GM19238 (cell line): ENCODE measurements at regions not wholly inside any gene's neighbourhood (a gene's known extent, or its start where the extent isn't known, plus 50 kb on each side); places are given as distances from the start of the nearest gene placed in this dataset.
A peak's percentile ranks its signal among the peaks of the same experiment; 100 is the strongest.

Source experiments
- DNase-seq: peaks from one replicate; pipeline ENCODE4 v3.0.0; 2011; ENCODE audit warnings: low spot score; ENCODE audit not compliant: insufficient read length

DNA sequence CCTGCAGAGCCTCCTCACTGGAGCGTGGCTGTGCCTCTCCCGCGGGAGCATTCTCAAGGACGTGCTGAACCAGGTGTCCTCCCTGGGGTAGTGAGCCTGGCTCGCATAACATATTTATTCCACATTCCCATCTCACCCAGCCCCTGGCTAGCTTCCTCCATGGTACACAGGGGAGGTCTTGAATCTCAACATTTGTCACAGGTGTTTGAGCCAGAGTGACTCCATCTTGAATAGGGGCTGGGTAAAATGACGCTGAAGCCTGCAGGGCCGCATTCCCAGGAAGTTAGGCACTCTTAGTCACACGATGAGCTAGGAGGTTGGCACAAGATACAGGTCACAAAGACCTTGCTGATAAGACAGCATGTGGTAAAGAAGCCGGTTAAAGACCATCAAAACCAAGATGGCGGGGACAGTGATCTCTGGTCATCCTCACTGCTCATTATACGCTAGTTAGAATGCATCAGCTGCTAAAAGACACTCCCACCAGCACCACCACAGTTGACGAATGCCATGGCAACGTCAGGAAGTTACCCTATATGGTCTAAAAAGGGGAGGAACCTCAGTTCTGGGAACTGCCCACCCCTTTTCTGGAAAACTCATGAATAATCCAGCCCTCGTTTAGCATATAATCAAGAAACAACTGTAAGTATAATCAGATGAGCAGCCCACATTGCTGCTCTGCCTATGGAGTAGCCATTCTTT, 273.8 kb upstream of the IRX4 start:
- no peak for DNase-seq

DNA sequence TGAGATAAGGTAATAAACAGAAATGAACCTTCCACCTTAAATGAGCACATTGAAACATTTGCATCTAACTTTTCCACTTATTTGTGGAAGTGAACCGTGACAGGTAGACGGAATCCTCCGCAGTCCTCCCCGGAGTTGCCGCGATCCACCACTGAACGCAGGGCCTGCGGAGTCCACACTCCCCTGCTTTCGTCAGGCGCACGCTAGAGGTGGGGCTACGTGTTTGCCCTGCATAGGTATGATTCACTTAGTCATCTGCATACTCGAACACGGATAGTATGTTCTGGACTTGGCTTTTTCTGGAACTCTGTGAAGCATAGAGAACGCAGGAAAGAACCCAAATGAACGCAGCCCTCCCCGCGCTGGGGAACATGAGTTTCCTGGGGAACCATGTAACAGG, 272.8 kb upstream of the IRX4 start:
- DNase-seq: no peak

DNA sequence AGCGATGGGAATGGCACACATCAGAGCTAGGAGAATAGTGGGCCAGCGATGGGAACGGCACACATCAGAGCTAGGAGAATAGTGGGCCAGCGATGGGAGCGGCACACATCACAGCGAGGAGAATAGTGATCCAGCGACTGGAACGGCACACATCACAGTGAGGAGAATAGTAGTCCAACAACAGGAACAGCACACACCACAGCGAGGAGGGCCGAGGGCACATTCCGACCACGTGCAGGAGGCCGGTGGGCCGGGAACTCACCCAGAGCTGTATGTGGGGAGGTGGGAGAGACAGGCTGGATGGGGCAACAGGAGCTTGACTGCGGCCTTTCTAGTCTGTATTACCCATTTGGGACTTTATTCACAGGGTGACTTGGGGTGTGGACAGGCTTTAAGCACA, 271.1 kb upstream of the IRX4 start:
- DNase-seq: no peak

DNA sequence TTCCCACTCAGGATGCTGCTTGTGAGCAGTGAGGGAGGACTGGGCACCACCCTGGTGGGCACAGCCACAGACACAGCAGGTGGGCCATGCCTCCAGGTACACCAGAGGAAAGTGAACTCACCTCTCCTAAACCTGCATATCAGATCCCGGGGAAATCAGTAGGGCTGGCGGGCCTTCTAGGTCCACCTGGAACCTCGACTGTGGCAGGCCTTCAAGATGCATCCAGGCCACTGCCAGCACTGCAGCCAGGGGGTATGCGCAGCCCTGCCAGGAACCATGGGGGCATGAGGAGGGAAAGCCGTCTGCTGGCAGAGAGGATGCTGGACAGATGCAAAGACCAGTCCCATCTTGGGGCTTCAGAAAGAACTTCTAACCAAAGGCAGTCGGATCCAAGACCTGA, 270.6 kb upstream of the IRX4 start:
- no peak for DNase-seq

DNA sequence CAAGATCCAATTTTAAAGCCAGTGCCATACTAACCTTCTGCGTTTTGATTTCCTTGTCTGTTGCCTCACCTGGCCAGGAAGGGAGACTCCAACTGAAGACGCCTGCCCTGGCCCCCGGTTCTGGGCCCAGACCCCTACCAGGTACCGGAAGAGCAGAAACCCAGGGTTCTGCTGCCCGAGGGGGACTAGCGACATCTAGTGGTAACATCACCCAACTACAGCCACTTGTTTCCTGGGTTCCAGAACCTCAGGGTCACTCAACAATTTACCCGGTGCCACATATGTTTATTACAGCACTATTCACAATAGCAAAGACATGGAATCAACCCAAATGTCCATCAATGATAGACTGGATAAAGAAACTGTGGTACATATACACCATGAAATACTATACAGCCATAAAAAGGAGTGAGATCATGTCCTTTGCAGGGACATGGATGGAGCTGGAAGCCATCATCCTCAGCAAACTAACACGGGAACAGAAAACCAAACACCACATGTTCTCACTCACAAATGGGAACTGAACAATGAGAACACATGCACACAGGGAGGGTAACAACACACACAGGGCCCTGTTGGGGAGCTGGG, 268.7 kb upstream of the IRX4 start:
- DNase-seq: peak; percentile 27

DNA sequence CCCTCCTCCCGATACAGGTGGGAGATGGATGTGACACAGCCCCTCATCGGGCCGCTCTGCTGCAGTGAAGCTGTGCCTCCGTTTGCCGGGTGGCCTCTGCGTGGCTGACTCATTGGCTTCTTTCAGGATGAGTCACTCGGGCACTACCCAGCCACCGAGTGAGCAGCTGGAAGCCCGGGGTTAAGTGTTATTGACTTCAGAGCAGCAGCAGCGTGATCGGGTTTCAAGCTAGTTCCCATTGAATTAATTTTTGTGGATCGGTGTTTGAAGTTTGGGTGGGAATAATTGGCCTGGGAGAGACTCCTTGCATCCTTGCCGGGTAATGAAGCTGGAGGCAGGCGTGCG, 266.4 kb upstream of the IRX4 start:
- no peak for DNase-seq

DNA sequence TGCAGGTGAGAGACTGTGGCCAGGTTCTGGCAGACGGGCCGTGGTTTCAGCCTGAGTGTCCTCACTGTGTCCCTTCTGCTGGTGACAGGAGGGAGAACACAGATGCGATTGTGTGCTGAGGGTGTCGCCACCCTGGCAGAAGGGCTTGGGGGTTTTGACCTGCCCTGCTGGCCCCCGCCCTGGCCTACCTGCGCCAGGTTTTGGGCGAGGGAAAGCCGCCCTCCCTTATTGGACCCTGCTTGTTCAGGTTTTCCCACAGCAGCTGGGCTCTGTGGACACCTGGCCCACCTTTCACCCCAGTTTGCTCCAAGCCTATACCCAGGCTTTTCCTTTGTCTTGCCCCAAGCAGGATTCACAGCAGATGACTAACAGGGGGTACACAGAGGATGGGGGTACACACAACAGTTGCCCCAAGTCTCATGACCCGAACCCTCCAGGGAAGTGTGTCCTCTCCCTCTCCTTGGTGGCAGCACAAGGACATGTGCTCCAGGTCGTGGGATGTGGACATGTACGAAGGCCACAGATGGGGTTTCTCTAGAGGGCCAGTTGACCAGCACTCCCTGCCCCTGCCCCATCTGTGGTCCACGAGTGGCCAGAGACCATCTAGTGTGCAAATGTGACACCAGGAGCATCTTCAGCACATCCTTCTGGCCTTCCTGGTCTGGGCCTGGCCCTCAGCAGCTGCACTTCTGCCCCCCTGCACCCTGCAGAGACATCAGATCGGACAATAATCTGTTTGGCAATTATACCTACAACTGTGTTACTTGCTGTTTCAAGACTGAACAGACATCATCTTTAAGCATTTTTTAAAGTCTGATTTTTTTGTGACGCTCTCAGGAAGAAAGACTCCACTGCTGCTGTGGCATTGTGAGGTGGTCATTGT, 265.8 kb upstream of the IRX4 start:
- no peak for DNase-seq

DNA sequence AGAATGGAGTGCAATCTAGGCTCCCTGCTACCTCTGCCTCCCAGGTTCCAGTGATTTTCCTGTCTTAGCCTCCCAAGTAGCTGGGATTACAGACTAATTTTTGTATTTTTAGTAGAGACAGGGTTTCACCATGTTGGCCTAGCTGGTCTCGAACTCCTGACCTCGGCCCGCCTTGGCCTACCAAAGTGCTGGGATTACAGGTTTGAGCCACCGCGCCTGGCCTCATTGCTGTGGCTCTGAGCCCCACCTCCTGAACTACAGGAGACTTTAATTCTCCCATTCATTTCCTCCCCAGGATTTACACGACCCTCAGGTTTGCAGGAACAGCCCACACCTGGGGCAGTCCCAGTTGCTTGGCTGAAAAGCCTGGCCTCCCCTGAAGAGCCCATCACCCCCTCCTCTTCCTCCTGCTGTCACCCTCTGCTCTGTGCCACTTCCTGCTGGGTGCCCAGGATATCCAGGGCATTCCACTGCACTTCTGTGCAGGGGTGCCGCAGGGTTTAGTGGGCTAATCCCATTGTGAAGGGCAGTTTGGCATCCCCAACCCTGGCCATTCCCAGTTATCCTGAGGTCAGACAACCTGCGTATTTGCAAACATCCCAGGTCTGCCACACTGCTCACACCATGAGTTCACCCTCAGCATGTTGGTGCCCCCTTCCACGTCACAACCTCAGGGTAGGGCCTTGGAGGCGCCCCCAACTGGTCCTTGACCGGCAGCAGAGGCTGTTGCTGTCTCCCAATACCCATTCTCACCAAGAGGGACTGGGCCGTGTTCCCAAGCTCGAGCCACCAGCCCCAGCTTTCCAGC, 265.0 kb upstream of the IRX4 start:
- no peak for DNase-seq

DNA sequence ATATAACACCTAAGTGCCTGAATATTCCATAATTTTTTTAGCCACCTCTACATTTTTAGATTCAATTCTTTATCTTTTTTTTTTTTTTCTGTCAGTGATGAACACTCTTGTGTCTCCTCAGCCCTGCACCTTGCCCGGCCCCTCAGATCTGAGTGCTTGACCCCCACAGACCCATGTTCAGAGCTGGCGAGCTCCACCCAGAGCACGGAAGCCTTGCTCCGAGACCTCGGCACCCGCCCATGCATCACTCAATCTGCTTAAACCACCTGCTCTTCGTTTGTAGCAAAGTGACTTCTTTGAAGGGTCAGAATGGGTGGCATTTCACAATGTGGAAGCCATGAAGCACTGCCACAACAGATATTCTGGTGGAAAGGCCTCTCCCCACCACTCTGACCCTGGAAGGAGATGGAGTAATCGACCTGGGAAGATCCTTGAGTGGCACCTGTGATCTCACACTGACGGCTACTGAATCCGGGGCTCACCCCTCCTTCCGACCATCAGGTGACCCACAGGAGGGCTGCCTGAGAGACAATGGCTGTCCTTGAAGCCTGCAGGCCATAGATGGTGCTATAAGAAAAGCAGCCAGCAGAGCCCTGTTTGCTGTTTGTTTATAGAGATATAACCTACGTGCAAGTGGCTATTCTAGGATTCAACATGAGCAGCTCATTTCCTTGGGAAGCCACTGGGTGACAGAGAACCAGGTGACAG, 261.1 kb upstream of the IRX4 start:
- no peak for DNase-seq

DNA sequence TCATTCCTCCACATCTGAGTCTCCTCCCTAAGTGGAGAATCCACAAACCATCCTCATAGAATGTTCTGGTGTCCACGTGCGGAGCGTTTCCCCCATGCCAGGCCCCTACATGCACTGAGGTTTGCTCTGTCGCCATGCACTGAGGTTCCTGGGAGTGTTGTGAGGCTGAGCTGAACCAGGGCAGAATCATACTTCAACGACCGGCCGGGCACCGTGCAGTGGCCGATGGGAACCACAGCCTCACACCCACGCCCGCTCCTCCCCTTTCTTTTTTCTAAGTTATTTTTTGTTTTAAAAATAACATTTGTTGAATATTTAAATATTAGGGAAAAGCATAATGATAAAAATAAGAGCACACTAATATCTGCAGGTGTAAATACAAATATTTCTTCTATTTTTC, 260.4 kb upstream of the IRX4 start:
- no peak for DNase-seq

DNA sequence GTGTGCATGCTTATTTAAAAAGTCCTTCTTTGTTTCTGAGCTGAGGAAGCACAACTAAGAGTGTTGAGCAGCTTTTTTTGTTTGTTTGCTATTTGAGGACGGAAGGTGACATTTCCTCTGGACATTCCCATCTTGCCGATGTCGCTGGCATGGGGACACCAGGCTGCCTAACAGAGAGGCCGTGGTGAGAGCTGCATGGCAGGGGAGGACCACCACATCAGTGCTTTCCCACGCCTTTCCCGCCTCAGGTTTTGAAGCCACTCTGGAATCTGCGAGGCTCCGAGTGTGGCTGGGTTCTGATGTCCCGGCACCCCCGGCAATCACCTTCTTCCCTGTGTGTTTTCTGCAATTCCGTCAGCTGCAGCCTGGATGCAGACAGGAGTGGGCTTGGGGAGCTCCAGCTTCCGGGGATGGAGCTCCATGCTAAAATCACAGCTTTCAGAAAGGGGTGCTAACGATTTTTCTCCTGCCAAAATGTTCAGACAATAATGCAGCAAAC, 259.8 kb upstream of the IRX4 start:
- no peak for DNase-seq

DNA sequence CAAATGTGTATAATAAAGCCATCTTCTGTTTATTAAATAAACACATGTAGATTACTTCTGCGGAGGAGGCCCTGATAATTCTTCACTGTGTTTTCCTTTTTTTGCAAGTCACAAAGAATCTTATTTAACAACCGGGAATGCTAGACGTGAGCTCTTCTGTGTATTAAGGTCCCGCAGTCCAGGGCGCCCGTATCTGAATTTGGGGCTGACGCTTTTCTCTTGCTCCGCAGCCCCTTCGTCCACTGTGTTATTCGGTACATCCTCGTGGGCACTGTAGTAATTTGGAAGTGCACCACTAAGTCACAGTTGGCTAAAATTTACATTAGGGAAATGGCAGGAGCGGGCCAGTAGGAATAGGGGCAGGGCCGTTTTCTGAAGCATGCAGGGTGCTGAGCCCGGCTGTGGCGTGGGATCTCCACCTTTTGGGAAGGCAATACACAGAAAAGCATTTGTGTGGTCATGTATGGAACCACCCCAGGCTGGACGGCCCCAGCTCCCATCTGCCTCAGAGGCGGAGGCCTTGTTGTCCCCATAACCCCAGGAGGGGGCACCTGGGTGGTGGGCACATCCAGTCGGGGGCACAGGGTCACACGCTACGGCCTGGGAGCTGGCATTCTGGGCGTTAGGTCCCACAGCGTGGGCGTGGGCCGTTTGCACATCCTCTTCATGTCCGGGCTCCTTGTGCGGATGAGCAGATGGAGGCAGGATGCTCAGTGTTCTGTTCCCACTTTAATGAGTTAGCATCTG, 258.7 kb upstream of the IRX4 start:
- DNase-seq: no peak

DNA sequence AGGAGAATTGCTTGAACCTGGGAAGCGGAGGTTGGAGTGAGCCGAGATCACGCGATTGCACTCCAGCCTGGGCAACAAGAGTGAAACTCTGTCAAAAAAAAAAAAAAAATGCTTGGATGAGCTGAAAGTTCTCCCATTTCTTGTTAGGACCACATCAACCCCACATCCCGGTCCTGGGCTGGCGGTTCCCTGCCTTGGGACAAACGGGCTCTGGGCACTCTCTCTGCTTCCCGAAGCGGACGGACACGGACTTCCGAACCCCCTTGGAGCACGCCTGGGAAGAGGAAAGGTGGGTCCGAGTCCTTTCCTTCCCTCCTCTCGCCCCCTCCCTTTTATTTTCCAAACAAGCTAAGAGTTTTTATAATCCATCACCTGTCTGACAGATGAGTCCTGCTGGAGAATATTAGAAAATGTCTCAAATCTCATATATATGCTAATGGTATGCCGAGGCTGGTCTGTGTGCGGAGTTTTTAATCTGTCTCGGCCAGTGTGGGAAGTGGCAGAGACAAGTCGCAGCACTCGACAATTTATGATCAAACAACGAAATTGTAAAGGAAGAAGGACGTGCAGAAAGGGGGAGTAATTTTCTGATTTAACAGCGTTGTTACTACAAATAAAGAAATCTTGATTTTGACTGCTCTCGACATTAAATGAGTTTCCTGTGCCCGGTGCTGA, 257.9 kb upstream of the IRX4 start:
- DNase-seq: no peak

DNA sequence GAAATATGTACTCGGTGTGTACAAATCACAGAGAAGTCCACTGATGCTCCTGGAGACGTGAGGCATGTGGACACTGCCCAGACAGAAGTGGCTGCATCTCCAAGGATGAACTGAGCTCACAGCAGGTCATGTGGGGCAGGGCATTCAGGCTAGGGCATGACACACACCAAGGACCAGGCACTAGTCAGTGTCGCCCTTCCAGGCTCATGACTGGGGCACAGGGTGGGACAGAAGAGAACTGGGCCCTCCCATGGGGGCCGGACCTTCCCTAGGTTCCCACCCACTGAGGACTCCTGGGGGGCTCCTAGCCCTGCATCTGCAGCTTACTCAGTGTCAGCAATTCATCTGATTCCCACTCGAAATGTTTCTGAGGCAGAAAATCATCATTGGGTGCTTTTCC, 256.8 kb upstream of the IRX4 start:
- DNase-seq: no peak

DNA sequence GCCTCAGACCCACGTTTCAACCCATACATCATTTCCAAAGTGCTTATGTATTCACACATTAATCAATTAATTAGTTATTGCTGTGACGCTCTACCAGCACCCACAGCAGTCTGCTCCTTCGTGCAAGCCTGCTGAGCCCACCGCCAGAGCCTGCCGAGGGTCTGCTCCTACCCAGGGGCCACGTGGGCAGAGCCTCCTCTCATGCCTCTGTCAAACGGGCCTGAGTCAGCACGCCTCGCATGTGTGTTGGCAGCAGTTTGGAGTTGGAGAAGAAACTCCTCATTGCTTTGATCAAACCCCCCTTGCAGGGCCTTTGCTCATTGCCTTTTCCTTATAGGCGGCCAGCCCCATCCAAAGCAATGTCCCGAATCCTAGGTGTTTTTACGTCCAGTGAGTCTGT, 256.2 kb upstream of the IRX4 start:
- no peak for DNase-seq

DNA sequence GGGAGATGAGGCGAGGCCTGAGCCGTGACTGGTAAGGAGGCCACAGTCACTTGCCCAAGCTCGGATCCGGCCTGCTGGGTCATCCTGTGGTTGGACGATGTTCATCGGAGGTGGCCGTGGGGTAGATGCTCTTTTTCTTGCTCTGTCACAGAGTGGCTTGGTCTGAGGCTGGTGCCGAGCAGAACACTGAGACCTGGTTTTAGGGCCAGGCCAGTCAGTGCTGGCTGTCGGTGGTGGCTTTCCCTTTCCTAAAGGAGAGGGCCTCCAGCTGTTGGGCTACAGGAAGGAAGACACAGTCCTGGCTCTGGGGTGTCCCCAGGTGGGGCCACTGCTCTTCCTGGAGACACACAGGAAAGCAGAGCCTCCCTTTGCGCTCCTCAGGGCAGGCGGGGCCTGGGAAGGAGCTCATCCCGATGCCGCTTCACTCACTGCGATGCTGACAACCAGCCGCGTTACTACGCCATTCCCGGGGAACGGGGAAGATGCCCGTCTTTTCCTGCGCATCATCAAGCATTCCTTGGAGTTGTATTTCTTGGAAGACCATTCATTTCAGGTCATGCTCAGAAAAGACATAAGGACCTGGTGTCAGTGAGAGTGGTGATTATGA, 254.8 kb upstream of the IRX4 start:
- DNase-seq: no peak

DNA sequence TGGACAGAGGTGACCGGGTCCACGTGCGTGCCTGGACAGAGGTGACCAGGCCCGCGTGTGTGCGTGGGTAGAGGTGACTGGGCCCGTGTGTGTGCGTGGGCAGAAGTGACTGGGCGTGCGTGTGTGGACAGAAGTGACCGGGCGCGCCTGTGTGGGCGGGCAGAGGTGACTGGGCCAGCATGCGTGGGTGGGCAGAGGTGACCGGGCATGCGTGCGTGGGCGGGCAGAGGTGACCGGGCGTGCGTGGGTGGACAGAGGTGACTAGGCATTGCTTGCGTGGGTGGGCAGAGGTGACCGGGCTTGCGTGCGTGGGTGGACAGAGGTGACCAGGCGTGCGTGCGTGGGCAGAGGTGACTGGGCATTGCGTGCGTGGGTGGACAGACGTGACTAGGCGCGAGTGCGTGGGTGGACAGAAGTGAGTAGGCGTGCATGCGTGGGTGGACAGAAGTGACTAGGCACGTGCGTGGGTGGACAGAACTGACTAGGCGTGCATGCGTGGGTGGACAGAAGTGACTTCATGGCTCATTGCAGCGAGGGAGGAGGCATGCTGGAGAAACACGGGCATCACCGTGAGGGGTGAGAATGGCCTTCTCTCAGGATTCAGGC, 254.1 kb upstream of the IRX4 start:
- DNase-seq: no peak

DNA sequence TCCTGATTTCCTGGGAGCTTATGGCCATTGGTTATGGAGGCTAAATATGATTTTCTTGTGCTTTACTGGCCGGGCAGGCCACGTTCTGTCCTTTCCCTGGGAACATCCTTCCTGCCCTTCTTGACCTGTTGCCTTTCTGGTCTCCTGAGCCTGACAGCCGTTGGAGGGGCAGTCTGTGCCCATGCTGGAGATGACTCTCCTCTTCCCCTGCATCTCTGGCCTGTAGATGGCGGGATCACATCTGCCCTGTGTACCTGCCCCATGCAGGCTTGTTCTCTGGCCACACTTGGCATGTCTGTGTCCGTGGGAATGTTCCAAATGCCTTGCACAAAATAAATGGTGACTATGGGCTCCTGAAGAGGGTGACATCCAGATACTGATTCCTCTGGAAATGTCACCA, 253.1 kb upstream of the IRX4 start:
- DNase-seq: no peak

DNA sequence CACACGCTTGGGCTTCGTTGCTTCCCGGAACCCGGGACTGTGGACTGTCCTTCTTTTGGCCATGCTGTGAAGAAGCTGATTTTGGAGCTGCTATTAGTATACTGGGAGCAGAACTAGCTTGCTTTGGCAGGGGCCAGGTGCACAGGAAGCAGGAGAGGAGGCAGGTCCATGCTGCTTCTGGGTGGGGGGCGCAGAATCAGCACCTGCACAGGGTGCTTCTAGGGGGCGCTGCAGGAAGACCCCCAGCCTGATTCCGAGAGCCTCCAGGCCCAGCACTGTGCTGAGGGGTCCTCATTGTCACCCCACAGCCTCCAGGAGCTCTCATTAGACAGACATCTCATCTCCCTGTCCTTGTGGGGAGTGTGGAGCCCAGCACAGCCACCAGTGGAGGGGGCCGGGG, 252.6 kb upstream of the IRX4 start:
- DNase-seq: no peak
